Lung (tissue), 11 donors: ENCODE measurements at regions not wholly inside any gene's neighbourhood (a gene's known extent, or its start where the extent isn't known, plus 50 kb on each side); places are given as distances from the start of the nearest gene placed in this dataset.

Source experiments
- ATAC-seq: fragments of 200-7000 bp; cut with Tn5 transposase; one replicate; pipeline ENCODE4 v1.9.1; 2020; ENCODE audit warnings: moderate number of reproducible peaks; ENCODE audit not compliant: insufficient read depth, low FRiP score
- DNase-seq, 3 donors: peaks; one replicate each; pipeline ENCODE4 v3.0.0-alpha.2; 2013 to 2017
- H3K27ac ChIP-seq, 2 donors: one replicate each; pipeline ENCODE4 v1.5.1; 2013; ENCODE audit warnings: mild to moderate bottlenecking in 2 of 2, moderate library complexity in 2 of 2, control low read depth in 1 of 2, inconsistent platforms in 1 of 2, low read depth in 1 of 2, low read length in 1 of 2
- H3K27me3 ChIP-seq, 3 donors: one replicate each; pipeline ENCODE4 v1.5.1; 2013; ENCODE audit warnings: low read length in 2 of 3; ENCODE audit not compliant: control insufficient read depth in 3 of 3, insufficient read depth in 3 of 3
- H3K36me3 ChIP-seq, 4 donors: one replicate each; pipeline ENCODE4 v1.5.1; 2013; ENCODE audit warnings: low read length in 4 of 4, mild to moderate bottlenecking in 1 of 4, moderate library complexity in 1 of 4; ENCODE audit not compliant: control insufficient read depth in 4 of 4, insufficient read depth in 4 of 4
- H3K4me1 ChIP-seq, 5 donors: one replicate each; pipeline ENCODE4 v1.5.1; 2013; ENCODE audit warnings: low read length in 5 of 5, mild to moderate bottlenecking in 2 of 5, moderate library complexity in 1 of 5; ENCODE audit not compliant: control insufficient read depth in 5 of 5, insufficient read depth in 5 of 5
- H3K4me3 ChIP-seq: one replicate; pipeline ENCODE4 v1.5.1; 2013; ENCODE audit warnings: mild to moderate bottlenecking, control low read depth, moderate library complexity
- H3K9ac ChIP-seq, 2 donors: one replicate each; pipeline ENCODE4 v1.5.1; 2013; ENCODE audit warnings: low read length in 2 of 2, control low read depth in 1 of 2; ENCODE audit not compliant: insufficient read depth in 1 of 2
- H3K9me3 ChIP-seq, 4 donors: one replicate each; pipeline ENCODE4 v1.5.1; 2013; ENCODE audit warnings: low read length in 3 of 4, mild to moderate bottlenecking in 1 of 4, moderate library complexity in 1 of 4; ENCODE audit not compliant: control insufficient read depth in 4 of 4, insufficient read depth in 3 of 4
- CTCF ChIP-seq: IDR thresholded peaks from 2 replicates; pipeline ENCODE4 v1.5.1; 2012; ENCODE audit warnings: mild to moderate bottlenecking; ENCODE audit errors: control extremely low read depth, extremely low read depth
- WGBS, 2 donors: extraction: QIAGEN DNeasy Blood & Tissue Kit; methylation state at CpG; one replicate each; pipeline ENCODE4 v1.1.7; 2013; 5-methylcytosine and 5-hydroxymethylcytosine counted together
- donor health status: control.
- donor health status: control.
- donor health status: Bipolar disorder and iron deficiency.
- donor health status: healthy.
- donor health status: DM: yes; HTN: yes; CAD: no.

GRCh38 chr4:74638689-74639088 is 155.6 kb downstream of the BTC start:
- DNase-seq = no peak
- Histone ChIP-seq H3K4me3 (no peak overlapping the region), H3K27ac (no peak overlapping the region), H3K4me1 (peaks cover 0 to 12% (median 0%) of the 10 kb centered on the region in 5 donors), H3K36me3 (no peaks in the 10 kb centered on the region), H3K27me3 (no peaks in the 10 kb centered on the region), H3K9me3 (no peaks in the 10 kb centered on the region), H3K9ac (no peak overlapping the region)
- no peak for ATAC-seq
- WGBS, 2 donors = 47 to 73% methylated on average over 3 of the region's 3 CpGs
- no peak for TF ChIP-seq CTCF

- TF ChIP-seq CTCF = no peak
- Histone ChIP-seq H3K27me3 (no peaks in the 10 kb centered on the region), H3K36me3 (no peaks in the 10 kb centered on the region), H3K4me1 (peaks cover 0 to 12% (median 0%) of the 10 kb centered on the region in 5 donors), H3K4me3 (no peak overlapping the region), H3K9ac (no peak overlapping the region), H3K9me3 (peaks cover 0 to 3% (median 0%) of the 10 kb centered on the region in 4 donors), H3K27ac (no peak overlapping the region)
- 84 to 89% methylated on average over 4 of the region's 4 CpGs for WGBS, 2 donors
- ATAC-seq = peak; percentile 81
- peak; percentile 29 to 93 (median 92) for DNase-seq
These were observed 154.0 kb downstream of the BTC start for GRCh38 chr4:74640111-74640903.

DNA sequence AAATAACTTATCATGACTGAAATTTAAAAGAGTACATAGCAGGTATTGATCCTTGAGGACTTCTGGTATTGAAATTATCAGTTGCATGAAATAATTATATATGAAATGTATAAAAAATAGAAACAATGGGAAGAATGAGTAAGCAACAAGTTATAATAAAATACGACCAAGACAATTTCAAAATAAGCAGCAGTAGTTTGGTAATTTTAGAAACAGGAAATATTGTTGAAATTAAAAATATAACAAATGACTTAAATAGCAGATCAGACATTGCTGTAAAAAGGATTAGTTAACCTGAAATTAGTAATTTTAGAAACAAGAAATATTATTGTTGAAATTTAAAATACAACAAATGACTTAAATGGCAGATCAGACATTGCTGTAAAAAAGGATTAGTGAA is 152.3 kb downstream of the BTC start:
- Histone ChIP-seq H3K4me3 (no peak overlapping the region), H3K9ac (no peak overlapping the region), H3K9me3 (peaks cover 0 to 3% (median 0%) of the 10 kb centered on the region in 4 donors), H3K4me1 (peaks cover 0 to 12% (median 0%) of the 10 kb centered on the region in 5 donors), H3K27ac (no peak overlapping the region), H3K27me3 (no peaks in the 10 kb centered on the region), H3K36me3 (no peaks in the 10 kb centered on the region)
- 29 to 44% methylated on average over 1 of the region's 1 CpG for WGBS, 2 donors
- ATAC-seq (no peak), DNase-seq (no peak)
- TF ChIP-seq CTCF = no peak
